GM21515 (cell line): ENCODE measurements at regions not wholly inside any gene's neighbourhood (a gene's known extent, or its start where the extent isn't known, plus 50 kb on each side); places are given as distances from the start of the nearest gene placed in this dataset.
"Not testable (repeated sequence)": the region's sequence is repeated elsewhere in the genome, so short reads cannot be mapped to it uniquely, and the experiment has no call there.

Source experiments
- ATAC-seq: cut with Tn5 transposase; IDR thresholded peaks from one replicate; pipeline ENCODE4 v1.9.1; 2021; ENCODE audit not compliant: unreplicated experiment

- no peak for ATAC-seq
Observed at GRCh38 chr10:109218207-109218606, 705.1 kb downstream of the XPNPEP1 start.

- no peak for ATAC-seq
Observed at GRCh38 chr10:109215291-109216075, 707.8 kb downstream of the XPNPEP1 start.

GRCh38 chr10:109214891-109215290, 708.4 kb downstream of the XPNPEP1 start:
- ATAC-seq = not testable (repeated sequence)

GRCh38 chr10:109207361-109207760, 716.0 kb downstream of the XPNPEP1 start:
- ATAC-seq = no peak

- ATAC-seq = no peak
Observed at GRCh38 chr10:109205929-109206585, 717.3 kb downstream of the XPNPEP1 start.

GRCh38 chr10:109203646-109204353, 719.5 kb downstream of the XPNPEP1 start:
- no peak for ATAC-seq

GRCh38 chr10:109202111-109202510, 721.2 kb downstream of the XPNPEP1 start:
- no peak for ATAC-seq

GRCh38 chr10:109200646-109201045, 722.7 kb downstream of the XPNPEP1 start:
- ATAC-seq = no peak

GRCh38 chr10:109191823-109192222, 731.5 kb downstream of the XPNPEP1 start:
- no peak for ATAC-seq

GRCh38 chr10:109191341-109191740, 732.0 kb downstream of the XPNPEP1 start:
- ATAC-seq = no peak

GRCh38 chr10:109187677-109188076, 735.6 kb downstream of the XPNPEP1 start:
- ATAC-seq = no peak

GRCh38 chr10:109183366-109183765, 739.9 kb downstream of the XPNPEP1 start:
- no peak for ATAC-seq

- ATAC-seq = no peak
Observed at GRCh38 chr10:109178591-109178990, 744.7 kb downstream of the XPNPEP1 start.

GRCh38 chr10:109174526-109174925, 748.8 kb downstream of the XPNPEP1 start:
- no peak for ATAC-seq

- no peak for ATAC-seq
Observed at GRCh38 chr10:109173937-109174336, 749.4 kb downstream of the XPNPEP1 start.

GRCh38 chr10:109173121-109173520, 750.2 kb downstream of the XPNPEP1 start:
- no peak for ATAC-seq

- ATAC-seq = no peak
Observed at GRCh38 chr10:109166935-109167334, 756.4 kb downstream of the XPNPEP1 start.

GRCh38 chr10:109159351-109159750, 764.0 kb downstream of the XPNPEP1 start:
- ATAC-seq = no peak

- no peak for ATAC-seq
Observed at GRCh38 chr10:109156396-109156795, 766.9 kb downstream of the XPNPEP1 start.

- no peak for ATAC-seq
Observed at GRCh38 chr10:109149666-109150350, 773.5 kb downstream of the XPNPEP1 start.

- ATAC-seq = no peak
Observed at GRCh38 chr10:109127363-109127762, 795.9 kb downstream of the XPNPEP1 start.
